Nephron progenitor cell (in vitro differentiated cells): ENCODE measurements at regions not wholly inside any gene's neighbourhood (a gene's known extent, or its start where the extent isn't known, plus 50 kb on each side); places are given as distances from the start of the nearest gene placed in this dataset.

Experiments used
- DNase-seq: peaks from one replicate; pipeline ENCODE4 v3.0.0; 2021
- H3K27ac Mint-ChIP-seq: 2 replicates; pipeline ENCODE4 v1.8.0; 2021; ENCODE audit warnings: mild to moderate bottlenecking, moderate library complexity, mixed read lengths
- H3K27me3 Mint-ChIP-seq: 2 replicates; pipeline ENCODE4 v1.8.0; 2021; ENCODE audit warnings: mild to moderate bottlenecking, low read depth, mixed read lengths; ENCODE audit not compliant: poor library complexity
- H3K36me3 Mint-ChIP-seq: 2 replicates; pipeline ENCODE4 v1.8.0; 2021; ENCODE audit warnings: low read depth, mixed read lengths
- H3K4me1 Mint-ChIP-seq: 2 replicates; pipeline ENCODE4 v1.8.0; 2021; ENCODE audit warnings: mixed read lengths
- H3K4me3 Mint-ChIP-seq: 2 replicates; pipeline ENCODE4 v1.8.0; 2021; ENCODE audit warnings: mild to moderate bottlenecking, moderate library complexity, mixed read lengths
- H3K9me3 Mint-ChIP-seq: 2 replicates; pipeline ENCODE4 v1.8.0; 2021; ENCODE audit warnings: mild to moderate bottlenecking, moderate library complexity, mixed read lengths
- CTCF ChIP-seq: fragments of 200-600 bp; sonication (generic); IDR thresholded peaks from 2 replicates; pipeline ENCODE4 v1.5.0; 2021; ENCODE audit warnings: antibody characterized with exemption

DNA sequence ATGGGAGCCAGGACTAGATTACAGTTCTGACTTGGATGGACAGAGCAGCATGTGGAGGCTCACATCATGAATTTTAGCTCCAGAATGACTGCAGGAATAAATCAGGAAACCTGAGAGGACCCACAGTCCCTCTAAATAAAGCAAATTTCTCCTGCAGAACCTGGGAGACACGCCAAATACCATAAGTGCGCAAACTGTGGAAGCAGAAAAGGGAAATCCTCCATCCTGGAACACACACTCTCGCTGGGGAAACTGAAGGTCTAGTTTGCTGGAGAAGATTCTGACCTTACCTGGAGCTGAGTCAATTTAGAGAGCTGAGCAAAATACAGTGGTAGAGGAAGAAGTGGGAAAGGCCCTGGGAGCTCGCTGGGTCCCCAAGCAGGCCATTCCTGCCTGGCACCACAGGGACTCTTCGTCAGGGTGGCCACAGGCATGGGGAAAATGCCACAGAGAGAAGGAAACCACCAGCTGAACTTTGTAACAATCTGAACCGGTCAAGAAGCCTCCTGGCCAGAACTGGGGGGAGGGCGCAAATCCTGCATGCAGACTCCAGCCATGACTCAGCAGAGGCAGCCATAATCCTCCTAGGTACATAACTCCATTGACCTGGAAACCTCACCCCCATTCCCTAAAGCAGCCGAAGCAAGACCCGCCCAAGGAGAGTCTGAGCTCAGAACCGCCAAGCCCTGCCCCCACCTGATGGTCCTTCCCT, 390.9 kb downstream of the LRRC70 start:
- Mint-ChIP-seq H3K4me1 (no peaks in the 10 kb centered on the region), H3K4me3 (no peak overlapping the region), H3K36me3 (peaks cover 5% of the 10 kb centered on the region), H3K27me3 (peaks cover 3% of the 10 kb centered on the region), H3K9me3 (peaks cover 26% of the 10 kb centered on the region), H3K27ac (no peak overlapping the region)
- no peak for TF ChIP-seq CTCF
- no peak for DNase-seq

- no peak for TF ChIP-seq CTCF
- no peak overlapping the region for H3K4me3 Mint-ChIP-seq
- H3K4me1 Mint-ChIP-seq, result no peaks in the 10 kb centered on the region
- H3K27ac Mint-ChIP-seq, result no peak overlapping the region
- H3K36me3 Mint-ChIP-seq, result peaks cover 5% of the 10 kb centered on the region
- H3K9me3 Mint-ChIP-seq, result peaks cover 57% of the 10 kb centered on the region
- peaks cover 3% of the 10 kb centered on the region for H3K27me3 Mint-ChIP-seq
- no peak for DNase-seq
Observed at GRCh38 chr5:62964428-62964827, 385.8 kb downstream of the LRRC70 start.

GRCh38 chr5:62960781-62961180, 382.2 kb downstream of the LRRC70 start:
- Mint-ChIP-seq H3K4me3 (no peak overlapping the region), H3K4me1 (no peaks in the 10 kb centered on the region), H3K36me3 (peaks cover 5% of the 10 kb centered on the region), H3K27ac (no peak overlapping the region), H3K27me3 (no peaks in the 10 kb centered on the region), H3K9me3 (peaks cover 43% of the 10 kb centered on the region)
- no peak for TF ChIP-seq CTCF
- DNase-seq, result no peak

- TF ChIP-seq CTCF, result no peak
- Mint-ChIP-seq H3K9me3 (peaks cover 1% of the 10 kb centered on the region), H3K27ac (no peak overlapping the region), H3K4me3 (no peak overlapping the region), H3K4me1 (no peaks in the 10 kb centered on the region), H3K27me3 (peaks cover 3% of the 10 kb centered on the region), H3K36me3 (no peaks in the 10 kb centered on the region)
- no peak for DNase-seq
Observed at GRCh38 chr5:62956597-62956996, 378.0 kb downstream of the LRRC70 start.

- no peaks in the 10 kb centered on the region for H3K9me3 Mint-ChIP-seq
- no peak for DNase-seq
- H3K4me1 Mint-ChIP-seq, result no peaks in the 10 kb centered on the region
- H3K36me3 Mint-ChIP-seq, result no peaks in the 10 kb centered on the region
- peaks cover 3% of the 10 kb centered on the region for H3K27me3 Mint-ChIP-seq
- TF ChIP-seq CTCF, result no peak
- no peak overlapping the region for H3K27ac Mint-ChIP-seq
- no peak overlapping the region for H3K4me3 Mint-ChIP-seq
Observed at GRCh38 chr5:62954578-62954977, 376.0 kb downstream of the LRRC70 start.

GRCh38 chr5:62948301-62948700, 369.7 kb downstream of the LRRC70 start:
- no peak overlapping the region for H3K4me3 Mint-ChIP-seq
- DNase-seq, result no peak
- no peak overlapping the region for H3K27ac Mint-ChIP-seq
- no peak for TF ChIP-seq CTCF
- H3K9me3 Mint-ChIP-seq, result no peaks in the 10 kb centered on the region
- peaks cover 8% of the 10 kb centered on the region for H3K27me3 Mint-ChIP-seq
- H3K4me1 Mint-ChIP-seq, result peaks cover 3% of the 10 kb centered on the region
- H3K36me3 Mint-ChIP-seq, result no peaks in the 10 kb centered on the region
